ENCODE measurements at regions not wholly inside any gene's neighbourhood (a gene's known extent, or its start where the extent isn't known, plus 50 kb on each side); places are given as distances from the start of the nearest gene placed in this dataset.
"Not testable (repeated sequence)": the region's sequence is repeated elsewhere in the genome, so short reads cannot be mapped to it uniquely, and the experiment has no call there.

DNA sequence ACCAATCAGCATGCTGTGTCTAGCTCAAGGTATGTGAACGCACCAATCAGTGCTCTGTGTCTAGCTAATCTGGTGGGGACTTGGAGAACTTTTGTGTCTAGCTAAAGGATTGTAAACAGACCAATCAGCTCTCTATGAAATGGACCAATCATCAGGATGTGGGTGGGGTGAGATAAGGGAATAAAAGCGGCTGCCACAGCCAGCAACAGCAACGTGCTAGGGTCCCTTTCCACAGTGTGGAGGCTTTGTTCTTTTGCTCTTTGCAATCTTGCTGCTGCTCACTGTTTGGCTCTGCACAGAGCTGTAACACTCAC lies 1353.9 kb upstream of the CDH18 start:
- TF ChIP-seq HCFC1 (IDR thresholded peaks at IDR 0.05; ENCODE audit: low read depth, low read length); ZNF605 (CRISPR knock-in tag; IDR thresholded peaks at IDR 0.05); ZNF143 (CRISPR knock-in tag; IDR thresholded peaks at IDR 0.05); NFIC (IDR thresholded peaks at IDR 0.05; ENCODE audit: low read length); SOX13 (IDR thresholded peaks at IDR 0.05); SOX13 (CRISPR knock-in tag; conservative IDR thresholded peaks at IDR 0.05 in 1 of 2, IDR thresholded peaks at IDR 0.05 in 1 of 2); ZSCAN21 (CRISPR knock-in tag; IDR thresholded peaks at IDR 0.05; ENCODE audit: borderline replicate concordance); RAD21 (CRISPR knock-in tag; IDR thresholded peaks at IDR 0.05); CHD4 (IDR thresholded peaks at IDR 0.05; ENCODE audit: borderline replicate concordance, low read length): not testable (repeated sequence)
